Hepatocyte (in vitro differentiated cells): ENCODE measurements at regions not wholly inside any gene's neighbourhood (a gene's known extent, or its start where the extent isn't known, plus 50 kb on each side); places are given as distances from the start of the nearest gene placed in this dataset.

Source experiments
- DNase-seq: peaks from one replicate; pipeline ENCODE4 v3.0.0-alpha.2; 2016; ENCODE audit warnings: low spot score
- H2AFZ ChIP-seq: fragments of 200-600 bp; sonication (generic); 2 replicates; pipeline ENCODE4 v1.6.0; 2016; ENCODE audit warnings: antibody characterized with exemption, mild to moderate bottlenecking
- H3K27ac ChIP-seq: fragments of 200-600 bp; sonication (generic); 2 replicates; pipeline ENCODE4 v1.5.1; 2016; ENCODE audit warnings: mild to moderate bottlenecking
- H3K27me3 ChIP-seq: fragments of 200-600 bp; sonication (generic); 2 replicates; pipeline ENCODE4 v1.6.1; 2016
- H3K36me3 ChIP-seq: fragments of 200-600 bp; sonication (generic); replicated peaks from 2 replicates; pipeline ENCODE4 v1.5.1; 2016; ENCODE audit warnings: low read depth; ENCODE audit not compliant: insufficient read depth
- H3K4me1 ChIP-seq: fragments of 200-600 bp; sonication (generic); 2 replicates; pipeline ENCODE4 v1.5.1; 2016; ENCODE audit warnings: mild to moderate bottlenecking, moderate library complexity; ENCODE audit not compliant: insufficient read depth
- H3K4me2 ChIP-seq: fragments of 200-600 bp; sonication (generic); 2 replicates; pipeline ENCODE4 v1.6.0; 2016
- H3K4me3 ChIP-seq: fragments of 200-600 bp; sonication (generic); 2 replicates; pipeline ENCODE4 v1.5.1; 2016; ENCODE audit warnings: mild to moderate bottlenecking
- H3K79me2 ChIP-seq: fragments of 200-600 bp; sonication (generic); 2 replicates; pipeline ENCODE4 v1.6.0; 2017; ENCODE audit warnings: mild to moderate bottlenecking
- H3K9me2 ChIP-seq: fragments of 200-600 bp; sonication (generic); replicated peaks from 2 replicates; pipeline ENCODE4 v1.6.0; 2017; ENCODE audit warnings: mild to moderate bottlenecking; ENCODE audit not compliant: insufficient read depth
- H3K9me3 ChIP-seq: fragments of 200-600 bp; sonication (generic); 2 replicates; pipeline ENCODE4 v1.5.1; 2016; ENCODE audit warnings: low read depth, mild to moderate bottlenecking
- H4K20me1 ChIP-seq: fragments of 200-600 bp; sonication (generic); 2 replicates; pipeline ENCODE4 v1.6.0; 2016; ENCODE audit warnings: mild to moderate bottlenecking; ENCODE audit not compliant: insufficient read depth, poor library complexity, severe bottlenecking
- CTCF ChIP-seq: fragments of 200-600 bp; sonication (generic); IDR thresholded peaks from 2 replicates; pipeline ENCODE4 v1.5.1; 2016; ENCODE audit warnings: antibody characterized with exemption, mild to moderate bottlenecking; ENCODE audit not compliant: poor library complexity
- EZH2 ChIP-seq: fragments of 200-600 bp; sonication (generic); IDR thresholded peaks from 2 replicates; pipeline ENCODE4 v1.6.1; 2016; ENCODE audit warnings: antibody characterized with exemption, mild to moderate bottlenecking, borderline replicate concordance
- EZH2phosphoT487 ChIP-seq: fragments of 200-600 bp; sonication (generic); IDR thresholded peaks from one replicate; pipeline ENCODE4 v1.6.1; 2018; ENCODE audit warnings: antibody characterized with exemption, mild to moderate bottlenecking, low read depth, moderate library complexity; ENCODE audit not compliant: unreplicated experiment, severe bottlenecking
- WGBS: methylation state at CpG from one replicate; pipeline ENCODE4 v1.1.6; 2016; ENCODE audit warnings: low lambda C conversion rate; ENCODE audit errors: missing lambda C conversion rate; 5-methylcytosine and 5-hydroxymethylcytosine counted together

GRCh38 chr3:147118611-147119010, 287.7 kb downstream of the ZIC4 start:
- WGBS, result 88% methylated on average over 5 of the region's 5 CpGs
- Histone ChIP-seq H3K4me3 (no peak overlapping the region), H3K4me2 (no peak overlapping the region), H3K27ac (no peak overlapping the region), H3K9me3 (no peaks in the 10 kb centered on the region), H3K9me2 (no peaks in the 10 kb centered on the region), H3K36me3 (no peaks in the 10 kb centered on the region), H2AFZ (no peak overlapping the region), H3K79me2 (no peaks in the 10 kb centered on the region), H3K27me3 (no peaks in the 10 kb centered on the region), H4K20me1 (no peaks in the 10 kb centered on the region), H3K4me1 (no peaks in the 10 kb centered on the region)
- no peak for DNase-seq
- TF ChIP-seq EZH2phosphoT487 (no peak), EZH2 (no peak), CTCF (no peak)

GRCh38 chr3:147117631-147118030, 288.7 kb downstream of the ZIC4 start:
- Histone ChIP-seq H4K20me1 (no peaks in the 10 kb centered on the region), H3K4me3 (no peak overlapping the region), H3K4me1 (no peaks in the 10 kb centered on the region), H3K9me3 (no peaks in the 10 kb centered on the region), H3K36me3 (no peaks in the 10 kb centered on the region), H3K79me2 (no peaks in the 10 kb centered on the region), H3K4me2 (no peak overlapping the region), H3K9me2 (no peaks in the 10 kb centered on the region), H3K27ac (no peak overlapping the region), H2AFZ (no peak overlapping the region), H3K27me3 (no peaks in the 10 kb centered on the region)
- TF ChIP-seq CTCF, result no peak
- no peak for TF ChIP-seq EZH2
- TF ChIP-seq EZH2phosphoT487, result no peak
- WGBS, result 77% methylated on average over 4 of the region's 4 CpGs
- DNase-seq, result no peak

- Histone ChIP-seq H3K27me3 (no peaks in the 10 kb centered on the region), H3K79me2 (no peaks in the 10 kb centered on the region), H3K4me1 (no peaks in the 10 kb centered on the region), H3K4me3 (no peak overlapping the region), H4K20me1 (no peaks in the 10 kb centered on the region), H3K27ac (no peak overlapping the region), H3K9me3 (no peaks in the 10 kb centered on the region), H3K36me3 (no peaks in the 10 kb centered on the region), H3K9me2 (no peaks in the 10 kb centered on the region), H2AFZ (no peak overlapping the region), H3K4me2 (no peak overlapping the region)
- TF ChIP-seq EZH2phosphoT487 (no peak), CTCF (no peak), EZH2 (no peak)
- WGBS, result 84% methylated on average over 3 of the region's 3 CpGs
- no peak for DNase-seq
These were observed 292.9 kb downstream of the ZIC4 start for GRCh38 chr3:147113293-147114044.

- H3K27ac ChIP-seq, result no peak overlapping the region
- no peaks in the 10 kb centered on the region for H3K27me3 ChIP-seq
- no peaks in the 10 kb centered on the region for H3K9me2 ChIP-seq
- H2AFZ ChIP-seq, result no peak overlapping the region
- TF ChIP-seq EZH2, result no peak
- no peak for TF ChIP-seq CTCF
- no peak for TF ChIP-seq EZH2phosphoT487
- H3K36me3 ChIP-seq, result no peaks in the 10 kb centered on the region
- no peak overlapping the region for H3K4me2 ChIP-seq
- no peaks in the 10 kb centered on the region for H3K4me1 ChIP-seq
- no peaks in the 10 kb centered on the region for H3K9me3 ChIP-seq
- H3K79me2 ChIP-seq, result no peaks in the 10 kb centered on the region
- 95% methylated on average over 3 of the region's 3 CpGs for WGBS
- H4K20me1 ChIP-seq, result no peaks in the 10 kb centered on the region
- DNase-seq, result no peak
- no peak overlapping the region for H3K4me3 ChIP-seq
These were observed 307.3 kb downstream of the ZIC4 start for GRCh38 chr3:147099076-147099475.
